ENCODE measurements at regions not wholly inside any gene's neighbourhood (a gene's known extent, or its start where the extent isn't known, plus 50 kb on each side); places are given as distances from the start of the nearest gene placed in this dataset.

- TF ChIP-seq POLR2AphosphoS5 (IDR thresholded peaks at IDR 0.05) (no peak), CTCF (IDR thresholded peaks at IDR 0.05) (no peak), POLR2A (IDR thresholded peaks at IDR 0.05) (no peak)
Observed at GRCh38 chr1:170367615-170368014, 164.4 kb upstream of the GORAB start.
